ENCODE measurements at regions not wholly inside any gene's neighbourhood (a gene's known extent, or its start where the extent isn't known, plus 50 kb on each side); places are given as distances from the start of the nearest gene placed in this dataset.

DNA sequence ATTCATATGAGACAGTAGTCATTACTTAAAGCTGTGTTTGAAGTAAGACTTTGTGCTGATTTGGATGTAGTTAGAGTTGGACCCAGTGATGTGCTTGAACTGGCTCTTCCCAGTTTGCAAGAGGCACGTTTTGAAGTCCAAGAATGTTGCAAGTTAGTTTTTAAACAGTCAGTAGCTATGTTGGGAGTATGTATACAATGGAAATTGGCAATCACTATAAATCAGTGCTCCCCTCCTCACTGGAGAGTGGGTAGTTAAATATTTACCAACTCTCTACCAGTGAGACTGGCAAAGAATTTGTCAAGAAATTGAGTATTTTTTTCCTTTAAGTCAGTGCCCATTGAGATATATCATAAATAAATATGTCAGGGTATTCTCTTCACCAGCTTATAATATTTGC, 191.9 kb upstream of the SPRY1 start:
- TF ChIP-seq, protein P1, sequence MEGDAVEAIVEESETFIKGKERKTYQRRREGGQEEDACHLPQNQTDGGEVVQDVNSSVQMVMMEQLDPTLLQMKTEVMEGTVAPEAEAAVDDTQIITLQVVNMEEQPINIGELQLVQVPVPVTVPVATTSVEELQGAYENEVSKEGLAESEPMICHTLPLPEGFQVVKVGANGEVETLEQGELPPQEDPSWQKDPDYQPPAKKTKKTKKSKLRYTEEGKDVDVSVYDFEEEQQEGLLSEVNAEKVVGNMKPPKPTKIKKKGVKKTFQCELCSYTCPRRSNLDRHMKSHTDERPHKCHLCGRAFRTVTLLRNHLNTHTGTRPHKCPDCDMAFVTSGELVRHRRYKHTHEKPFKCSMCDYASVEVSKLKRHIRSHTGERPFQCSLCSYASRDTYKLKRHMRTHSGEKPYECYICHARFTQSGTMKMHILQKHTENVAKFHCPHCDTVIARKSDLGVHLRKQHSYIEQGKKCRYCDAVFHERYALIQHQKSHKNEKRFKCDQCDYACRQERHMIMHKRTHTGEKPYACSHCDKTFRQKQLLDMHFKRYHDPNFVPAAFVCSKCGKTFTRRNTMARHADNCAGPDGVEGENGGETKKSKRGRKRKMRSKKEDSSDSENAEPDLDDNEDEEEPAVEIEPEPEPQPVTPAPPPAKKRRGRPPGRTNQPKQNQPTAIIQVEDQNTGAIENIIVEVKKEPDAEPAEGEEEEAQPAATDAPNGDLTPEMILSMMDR (IDR thresholded peaks at IDR 0.05), result no peak
- TF ChIP-seq POLR2A (IDR thresholded peaks at IDR 0.05), result no peak

All from adrenal gland (tissue), 5 donors.